Right hindlimb (tissue), 1 donor: ENCODE measurements at regions not wholly inside any gene's neighbourhood (a gene's known extent, or its start where the extent isn't known, plus 50 kb on each side); places are given as distances from the start of the nearest gene placed in this dataset.

Experiments used
- DNase-seq: peaks from one replicate; pipeline ENCODE4 v3.0.0-alpha.2; 2018

DNA sequence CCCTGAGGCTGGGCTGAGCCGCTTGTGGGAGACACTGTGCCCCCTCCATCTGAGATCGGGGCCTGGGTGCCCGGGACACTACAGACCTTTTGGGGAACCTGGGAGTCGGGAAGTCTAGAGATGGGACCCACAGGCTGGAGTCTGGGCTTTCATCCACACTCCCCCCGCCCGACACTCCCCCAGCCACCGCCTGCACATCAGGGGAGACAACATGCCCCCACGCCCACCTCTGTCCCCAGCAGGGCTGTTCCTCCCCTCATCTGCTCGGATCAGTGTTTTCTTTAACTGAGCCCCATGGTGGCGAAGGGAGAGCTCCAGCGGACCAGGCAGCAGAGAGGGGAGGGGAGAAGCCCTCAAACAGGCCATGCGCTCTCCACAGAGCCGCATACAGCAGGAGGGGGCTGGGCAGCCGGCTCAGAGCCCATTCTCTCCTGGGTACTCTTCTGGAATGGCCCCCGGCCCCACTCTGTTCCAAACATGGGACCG, 174.7 kb downstream of the IGLL1 start:
- no peak for DNase-seq

DNA sequence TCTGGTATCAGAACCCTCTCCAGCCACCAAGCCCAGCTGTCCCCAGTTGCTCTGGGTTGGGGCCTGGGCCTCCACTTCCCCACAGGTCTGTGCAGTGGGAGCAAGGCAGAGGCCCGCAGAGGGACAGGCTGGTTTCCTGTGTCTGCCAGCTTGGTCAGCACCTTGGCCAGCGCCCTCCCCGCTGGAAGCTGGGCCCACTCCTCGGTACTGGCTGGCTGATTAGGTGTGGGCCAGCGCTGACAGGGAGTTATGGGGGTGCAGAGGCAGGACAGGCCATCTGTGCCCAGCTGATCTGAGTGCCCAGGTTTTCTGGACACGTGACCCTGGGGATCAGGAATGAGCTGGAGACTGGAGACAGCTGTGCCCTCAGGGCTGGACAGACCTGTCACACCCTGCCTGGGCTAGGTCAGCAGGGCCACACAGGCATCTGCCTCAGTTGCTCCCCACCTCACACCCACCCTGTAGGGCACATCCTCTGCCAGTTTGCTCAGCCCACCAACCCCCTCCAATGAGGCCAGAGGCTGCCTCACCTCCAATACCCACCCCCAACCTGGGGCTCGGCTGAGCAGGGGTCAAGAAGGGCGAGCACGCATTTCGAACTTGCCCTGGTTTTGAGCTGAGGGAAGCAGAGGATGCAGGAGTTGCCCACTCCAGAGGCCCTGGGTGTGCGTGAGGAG, 175.3 kb downstream of the IGLL1 start:
- peak; percentile 77 for DNase-seq

DNA sequence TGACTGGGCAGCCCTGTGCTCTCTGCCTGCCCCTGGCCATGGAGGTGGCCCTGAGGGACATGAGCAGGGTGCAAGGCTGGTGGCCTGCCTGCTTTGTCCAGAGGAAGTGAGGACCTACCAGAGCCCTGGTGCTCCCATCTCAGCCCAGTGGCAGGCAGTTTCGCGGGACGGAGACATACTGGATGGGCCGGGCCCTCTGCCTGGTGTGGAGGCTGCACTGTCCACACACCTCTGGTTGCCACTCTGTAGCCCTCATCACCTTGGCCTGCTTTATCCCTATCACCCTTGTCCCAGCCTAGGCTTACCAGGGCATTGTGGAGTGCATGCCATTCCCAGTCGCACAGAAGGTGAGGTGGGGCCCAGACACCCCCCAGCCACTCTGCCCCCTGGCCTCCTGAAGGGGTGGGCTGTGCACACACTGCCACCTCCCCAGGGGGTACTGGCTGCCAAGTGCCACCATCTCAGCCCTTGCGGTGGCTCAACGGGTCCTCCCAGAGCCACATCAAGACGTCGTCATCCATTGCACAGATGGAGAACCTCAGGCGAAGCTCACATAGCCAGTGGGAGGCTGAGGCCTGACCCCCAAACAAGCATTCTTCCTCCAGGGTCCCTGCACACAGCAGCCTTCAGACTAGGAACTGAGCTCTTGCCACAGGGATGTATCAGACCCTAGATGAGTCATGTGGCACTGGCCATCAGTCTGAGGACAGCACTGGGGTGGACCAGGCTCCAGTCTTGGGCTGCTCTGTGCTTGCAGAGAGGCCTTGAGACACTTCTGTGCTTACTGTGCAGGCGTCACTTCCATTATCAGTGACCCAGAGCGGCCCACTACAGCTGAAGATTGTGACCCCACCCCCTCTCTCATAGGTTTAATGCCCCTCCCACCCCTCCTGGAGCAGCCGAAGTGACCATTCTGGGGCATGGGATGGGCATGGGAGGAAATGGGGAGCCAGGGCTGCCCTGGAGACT, 176.1 kb downstream of the IGLL1 start:
- DNase-seq: no peak

GRCh38 chr22:23403152-23403719, 176.9 kb downstream of the IGLL1 start:
- DNase-seq: no peak

- no peak for DNase-seq
Observed at GRCh38 chr22:23402275-23403151, 177.6 kb downstream of the IGLL1 start.

GRCh38 chr22:23401910-23402274, 178.2 kb downstream of the IGLL1 start:
- DNase-seq: no peak

DNA sequence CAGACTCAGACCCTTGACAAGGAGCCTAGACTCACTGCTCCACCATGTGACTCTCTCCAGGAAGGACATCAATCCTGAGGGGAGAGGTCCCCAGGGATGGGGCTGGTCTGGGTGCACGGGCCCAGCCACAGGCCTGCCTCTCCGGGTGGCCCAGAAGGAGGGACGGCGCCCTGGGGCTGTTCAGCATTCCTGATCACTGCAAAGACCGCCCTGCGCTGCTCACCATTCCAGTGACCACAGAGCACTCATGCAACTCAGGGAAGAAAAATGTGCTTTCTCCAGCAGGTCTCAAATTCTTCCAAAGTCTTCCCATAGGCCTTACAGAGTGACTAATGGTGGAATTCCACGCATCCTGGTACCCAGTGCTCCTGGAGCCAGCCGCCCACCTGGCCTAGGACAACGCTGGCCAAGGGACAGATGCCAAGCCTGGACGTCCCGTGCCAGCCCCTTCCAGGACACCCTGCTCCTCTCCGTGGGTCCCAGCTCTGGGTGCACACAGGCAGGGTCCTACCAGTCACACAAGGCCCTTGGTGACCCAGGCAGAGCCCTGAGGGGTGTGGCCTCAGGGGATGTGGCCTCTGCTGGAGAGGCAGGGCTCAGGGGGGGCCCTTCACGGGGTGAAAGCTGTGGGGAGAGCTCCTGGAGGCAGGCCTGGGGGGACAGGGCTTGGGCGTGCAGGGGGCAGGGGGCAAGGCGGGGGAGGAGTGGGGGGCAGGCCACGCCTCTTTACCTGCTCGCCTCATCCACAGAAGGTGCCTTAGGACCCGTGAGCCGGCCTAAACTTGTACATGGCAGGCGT, 178.8 kb downstream of the IGLL1 start:
- no peak for DNase-seq

- DNase-seq: no peak
Observed at GRCh38 chr22:23400286-23400981, 179.7 kb downstream of the IGLL1 start.

DNA sequence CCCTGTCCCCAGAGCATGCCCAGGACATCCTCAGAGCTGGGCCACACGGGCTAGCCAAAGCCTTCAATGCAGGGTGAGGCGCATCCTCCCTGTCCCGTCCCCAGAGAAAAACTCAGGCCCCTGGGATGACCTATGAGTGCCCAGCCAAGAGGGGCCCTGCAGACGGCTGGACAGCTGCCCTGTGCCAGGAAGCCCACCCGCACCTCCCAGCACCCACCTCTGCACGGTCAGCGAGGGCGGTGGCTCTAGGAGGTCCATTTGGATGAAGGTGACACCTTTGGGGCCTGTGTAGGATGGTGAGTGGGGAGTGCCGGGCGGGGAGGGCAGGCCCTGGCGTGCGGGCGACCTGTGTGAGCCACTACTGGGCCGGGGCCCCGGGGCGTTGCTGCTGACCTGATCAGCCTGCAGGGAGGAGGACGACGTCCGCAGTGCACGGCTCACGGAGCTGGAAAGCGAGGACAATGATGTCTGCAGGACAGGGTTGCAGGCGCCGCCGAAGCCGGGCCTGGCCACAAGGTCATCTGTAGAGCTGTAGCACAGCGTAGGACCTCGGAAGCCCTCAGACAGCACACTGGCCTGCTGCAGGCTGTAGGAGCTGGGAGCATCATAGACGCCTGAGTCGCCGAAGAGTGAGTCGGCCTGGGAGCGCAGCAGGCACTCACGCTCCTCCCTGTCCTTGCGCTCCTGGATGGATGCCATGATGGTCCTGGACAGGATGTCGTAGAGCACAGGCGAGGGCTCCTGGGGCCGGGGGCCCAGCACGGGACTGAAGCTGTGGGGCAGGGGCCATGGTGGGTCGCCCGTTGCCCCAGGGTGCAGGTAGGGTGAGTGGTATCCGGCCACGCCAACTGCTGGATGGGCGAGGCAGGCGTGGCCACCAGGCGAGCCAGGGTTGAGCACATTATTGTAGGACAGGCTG, 180.5 kb downstream of the IGLL1 start:
- DNase-seq: no peak

DNA sequence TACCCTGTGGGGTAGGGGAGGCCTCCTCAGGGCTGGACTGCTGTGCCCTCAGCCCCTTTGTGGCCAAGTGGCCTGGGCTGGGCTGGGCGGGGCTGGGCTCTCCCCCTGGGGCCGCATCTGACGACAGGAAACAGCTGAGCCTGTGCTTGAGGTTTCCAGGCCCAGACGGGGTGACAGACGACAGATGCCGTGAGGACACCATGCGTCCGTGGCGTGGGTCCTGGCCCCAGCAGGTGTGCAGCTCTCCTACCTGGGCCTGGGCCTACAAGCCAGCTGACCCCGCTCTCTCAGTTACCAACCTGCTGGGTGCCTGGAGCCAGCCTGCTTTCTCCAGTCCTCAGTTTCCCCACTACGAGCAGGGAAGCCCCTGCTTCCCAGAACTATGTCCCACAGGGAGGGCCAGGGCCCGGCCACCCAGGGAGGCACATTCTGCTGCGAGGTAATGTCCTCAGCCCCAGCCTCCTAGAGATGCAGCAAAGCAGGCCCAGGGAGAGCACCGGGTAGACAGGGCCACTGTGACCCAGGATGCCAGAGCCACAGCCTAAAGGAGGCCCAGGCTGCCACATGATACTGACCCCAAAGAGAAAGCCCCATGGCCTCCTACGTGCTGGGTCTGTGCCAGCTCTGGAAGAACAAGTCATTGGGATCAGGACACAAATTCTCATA, 181.3 kb downstream of the IGLL1 start:
- DNase-seq: no peak

DNA sequence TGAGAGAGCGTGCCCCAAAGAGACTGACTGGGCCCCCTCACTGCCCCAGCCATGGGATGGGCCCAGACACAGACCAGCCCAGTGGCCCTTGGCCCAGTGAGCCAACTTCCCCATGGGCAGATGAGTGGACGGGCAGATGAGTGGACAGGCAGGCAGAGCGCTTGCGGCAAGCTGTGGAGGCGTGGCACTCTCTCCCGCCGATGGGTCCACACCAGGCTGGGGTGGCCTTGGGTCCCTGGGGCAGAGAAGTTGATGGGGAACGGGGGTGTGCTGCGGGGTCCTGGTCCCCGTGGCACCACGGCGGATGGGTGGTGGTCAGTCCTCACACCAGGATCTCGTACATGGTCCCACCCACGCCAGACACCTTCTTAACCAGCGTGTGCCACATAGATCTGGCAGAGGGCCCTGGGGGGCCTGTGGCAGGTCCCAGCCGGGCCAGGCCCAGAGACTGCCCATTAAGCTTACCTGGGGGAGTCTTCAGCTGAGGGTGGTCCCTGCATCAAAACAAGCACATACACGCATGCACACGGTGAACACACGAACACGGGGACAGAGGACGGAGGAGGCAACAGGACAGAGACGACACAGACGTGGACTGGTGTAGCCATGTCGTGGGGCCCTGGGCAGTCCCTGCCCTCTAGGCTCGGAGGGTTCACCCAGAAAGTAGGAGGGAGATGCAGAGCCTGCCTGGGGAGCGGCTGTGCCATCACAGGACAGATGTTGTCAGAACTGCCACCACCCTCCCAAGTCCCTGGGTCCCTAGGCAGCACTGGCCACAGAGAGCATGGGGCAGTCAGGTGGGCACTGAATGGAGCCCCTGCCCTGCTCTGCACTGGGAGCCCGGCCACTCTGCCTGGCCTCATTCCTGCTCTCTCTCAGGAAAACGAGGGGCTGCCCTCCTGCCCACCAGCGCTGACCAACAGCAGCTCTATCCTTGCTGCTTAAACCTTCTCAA, 182.2 kb downstream of the IGLL1 start:
- DNase-seq: no peak

GRCh38 chr22:23397008-23397612, 183.0 kb downstream of the IGLL1 start:
- DNase-seq: no peak

GRCh38 chr22:23396362-23397007, 183.6 kb downstream of the IGLL1 start:
- no peak for DNase-seq

- no peak for DNase-seq
Observed at GRCh38 chr22:23395530-23396361, 184.3 kb downstream of the IGLL1 start.

DNA sequence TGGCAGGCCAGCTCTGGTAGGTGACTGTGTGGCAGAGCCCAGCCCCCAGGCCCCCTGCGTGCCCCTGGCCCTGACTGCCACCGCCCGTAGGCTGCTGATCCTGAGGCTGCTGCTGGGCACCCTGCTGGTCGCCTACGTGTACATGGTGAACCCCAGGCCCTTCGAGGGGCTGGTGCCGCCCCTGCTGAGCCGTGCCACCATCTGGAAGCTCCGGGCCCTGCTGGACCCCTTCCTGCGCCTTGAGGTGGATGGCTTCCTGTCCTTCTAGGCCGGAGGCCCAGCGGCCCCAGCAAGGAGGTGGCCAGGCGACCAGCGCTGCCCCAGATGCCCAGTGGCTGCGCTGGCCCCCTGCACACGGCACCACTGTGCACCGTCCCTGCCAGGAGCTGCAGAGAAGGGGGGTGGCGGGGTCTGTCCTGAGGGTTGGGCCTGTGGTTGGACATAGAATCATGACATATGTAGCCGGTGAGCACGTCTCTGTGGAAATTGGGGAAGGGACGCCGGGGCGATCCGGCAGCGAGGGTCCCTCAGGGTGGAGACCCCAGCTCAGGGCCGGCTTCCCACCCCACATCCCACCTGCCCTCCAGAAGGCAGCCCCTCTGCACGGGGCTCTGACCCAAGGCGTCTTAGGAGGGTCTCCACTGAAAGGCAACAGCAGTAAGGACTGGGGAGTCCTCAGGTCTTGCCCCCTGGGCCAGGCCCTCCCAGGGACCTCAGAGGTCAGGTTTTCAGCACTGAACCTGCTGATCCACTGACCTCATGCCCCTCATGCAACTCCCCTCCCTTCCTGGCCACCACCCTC, 185.4 kb downstream of the IGLL1 start:
- no peak for DNase-seq
